Stimulated activated CD8-positive, alpha-beta memory T cell treated with anti-CD3 and anti-CD28 coated beads, Interleukin-2, amount 100 ng/mL, for 48 hours (primary cell): ENCODE measurements at regions not wholly inside any gene's neighbourhood (a gene's known extent, or its start where the extent isn't known, plus 50 kb on each side); places are given as distances from the start of the nearest gene placed in this dataset.
"Not testable (repeated sequence)": the region's sequence is repeated elsewhere in the genome, so short reads cannot be mapped to it uniquely, and the experiment has no call there.

Experiments used
- DNase-seq, 2 donors: peaks; one replicate each; pipeline ENCODE4 v3.0.0-alpha.2; 2020; ENCODE audit warnings: low read depth in 2 of 2

DNA sequence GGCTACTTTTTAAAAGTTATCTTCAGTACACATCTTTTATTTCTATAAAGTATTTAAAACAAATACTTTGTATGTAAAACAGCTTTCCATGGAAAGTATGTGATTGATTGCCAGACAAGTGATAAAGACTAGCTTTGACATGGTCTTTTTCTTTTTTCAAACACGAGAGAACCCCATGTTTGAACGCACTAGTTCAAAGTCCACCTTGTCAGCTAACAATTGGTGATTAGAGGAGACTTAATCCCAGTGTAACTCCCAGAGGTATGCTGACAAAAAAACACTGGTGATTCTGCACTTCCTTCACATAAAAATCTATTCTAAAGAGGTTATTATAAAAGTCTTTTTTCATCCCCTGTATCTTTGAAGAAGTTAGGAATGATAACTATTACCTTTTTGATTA, 438.1 kb downstream of the GJA1 start:
- no peak for DNase-seq

DNA sequence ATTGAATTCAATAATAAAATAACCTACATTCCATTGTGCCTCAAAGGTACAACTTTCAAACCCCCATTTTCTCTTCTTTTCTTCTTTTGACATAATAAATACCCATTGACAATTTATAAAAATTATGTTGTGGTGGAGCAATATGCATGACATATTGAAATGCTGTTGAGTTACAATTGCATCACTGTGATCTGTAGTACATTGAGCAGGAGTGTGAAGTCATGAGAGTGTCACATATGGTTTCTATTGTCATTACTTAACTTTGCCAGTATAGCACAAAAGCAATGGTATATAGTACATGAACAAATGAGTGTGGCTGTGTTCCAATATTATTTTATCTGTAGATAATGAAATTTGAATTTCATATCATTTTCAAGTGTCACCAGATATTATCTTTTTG, 441.3 kb downstream of the GJA1 start:
- no peak for DNase-seq

DNA sequence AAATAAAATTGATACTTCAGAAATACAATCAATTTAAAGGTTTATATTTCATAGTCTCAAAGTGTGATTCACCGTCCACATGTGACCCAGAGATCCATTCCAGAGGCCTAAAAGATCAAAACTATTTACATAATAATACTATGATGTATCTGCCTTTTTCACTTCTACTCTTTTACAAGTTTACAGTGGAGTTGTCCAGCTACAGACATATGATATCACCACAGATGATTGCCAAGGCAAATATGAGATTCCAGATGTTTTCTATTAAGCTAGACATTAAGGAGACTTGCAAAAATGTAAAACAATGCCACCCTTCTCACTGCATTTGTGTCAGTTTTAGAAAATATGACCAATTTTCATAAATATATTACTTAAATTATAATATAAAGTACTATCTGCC, 443.7 kb downstream of the GJA1 start:
- no peak for DNase-seq

DNA sequence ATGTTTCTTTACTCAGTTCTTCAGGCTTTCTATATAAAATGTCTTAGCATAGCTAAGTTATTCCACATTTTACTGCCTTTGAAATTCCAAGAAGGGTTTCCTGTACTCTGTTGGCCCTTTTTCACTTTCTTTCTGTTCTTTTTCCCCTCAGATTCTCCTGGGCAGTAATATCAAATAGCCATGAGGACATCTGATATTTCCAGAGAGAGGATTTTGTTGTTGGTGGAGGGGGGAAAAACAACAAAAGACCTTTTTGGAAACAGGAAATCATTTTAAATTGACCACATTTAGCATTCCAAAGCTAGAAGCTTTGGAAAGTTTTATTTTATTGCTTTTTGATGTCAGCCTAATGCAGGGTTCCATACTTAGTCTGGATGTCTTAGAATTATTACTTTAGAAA, 445.4 kb downstream of the GJA1 start:
- no peak for DNase-seq

DNA sequence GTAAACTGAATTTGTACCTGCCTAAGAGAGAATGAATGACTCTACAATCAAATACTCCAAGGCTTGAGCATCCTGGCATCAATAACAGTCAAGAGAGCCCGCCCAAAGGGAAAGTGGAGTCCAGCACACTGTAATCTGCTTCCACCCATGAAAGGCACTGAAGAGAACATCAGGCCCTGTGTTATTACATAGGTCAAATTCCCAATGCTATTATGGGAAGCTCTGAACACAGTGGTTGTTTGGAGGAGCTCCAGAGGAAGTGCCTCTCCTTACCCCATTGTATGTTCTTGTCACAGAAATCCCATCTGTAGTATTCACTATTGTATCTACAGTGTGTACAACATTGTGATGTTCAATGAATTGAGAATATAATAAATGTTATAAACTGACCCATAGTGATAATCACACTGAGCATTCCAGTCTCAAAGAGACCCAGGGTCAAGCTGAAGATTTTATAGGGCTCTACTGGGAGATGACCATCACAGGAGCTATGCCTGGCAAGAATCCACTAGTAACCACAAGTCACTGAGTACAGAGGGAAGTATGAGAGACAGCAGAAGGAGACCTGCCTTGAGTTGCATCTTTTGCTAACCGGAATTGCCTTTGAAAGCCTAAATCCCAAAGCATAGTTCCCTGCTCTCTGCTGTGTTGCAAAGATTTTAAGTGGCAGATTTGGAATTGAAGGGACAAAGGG, 446.7 kb downstream of the GJA1 start:
- DNase-seq: no peak

DNA sequence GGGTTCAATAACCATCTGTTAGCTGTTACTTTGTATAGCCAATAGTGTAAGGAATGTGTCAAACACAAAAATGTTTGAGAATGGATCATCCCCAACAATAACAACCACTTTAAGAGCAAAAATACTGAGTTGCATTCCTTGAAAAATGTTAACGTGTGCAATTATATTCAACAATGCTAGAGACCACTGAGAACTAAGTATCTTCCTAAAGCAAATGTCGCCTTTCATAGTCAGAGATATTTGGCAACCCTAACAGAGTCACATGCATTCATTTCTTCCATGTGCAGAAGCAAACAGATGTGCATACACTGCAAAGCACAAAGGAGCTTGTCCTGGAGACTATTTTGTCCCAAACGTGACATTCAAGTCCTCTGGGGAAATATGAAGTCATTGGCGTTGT, 448.6 kb downstream of the GJA1 start:
- DNase-seq: no peak

DNA sequence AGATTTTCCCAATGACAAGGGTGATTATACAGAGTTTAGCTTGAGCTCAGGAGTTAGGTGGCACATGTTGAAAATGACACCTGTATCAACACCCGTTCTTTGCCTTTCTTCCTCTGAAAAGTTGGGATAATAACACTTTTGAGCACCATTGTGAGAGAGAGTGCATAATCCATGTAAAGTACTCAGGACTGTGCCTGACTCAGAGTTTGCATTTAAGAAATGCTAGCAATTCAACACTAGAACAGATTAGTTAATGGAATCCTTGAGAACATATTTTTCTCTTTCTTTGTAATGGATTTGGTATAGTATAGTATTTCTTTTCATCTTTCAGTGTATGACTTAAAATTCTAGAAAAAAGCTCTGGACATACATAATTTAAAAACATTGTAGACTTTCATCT, 449.2 kb downstream of the GJA1 start:
- no peak for DNase-seq

DNA sequence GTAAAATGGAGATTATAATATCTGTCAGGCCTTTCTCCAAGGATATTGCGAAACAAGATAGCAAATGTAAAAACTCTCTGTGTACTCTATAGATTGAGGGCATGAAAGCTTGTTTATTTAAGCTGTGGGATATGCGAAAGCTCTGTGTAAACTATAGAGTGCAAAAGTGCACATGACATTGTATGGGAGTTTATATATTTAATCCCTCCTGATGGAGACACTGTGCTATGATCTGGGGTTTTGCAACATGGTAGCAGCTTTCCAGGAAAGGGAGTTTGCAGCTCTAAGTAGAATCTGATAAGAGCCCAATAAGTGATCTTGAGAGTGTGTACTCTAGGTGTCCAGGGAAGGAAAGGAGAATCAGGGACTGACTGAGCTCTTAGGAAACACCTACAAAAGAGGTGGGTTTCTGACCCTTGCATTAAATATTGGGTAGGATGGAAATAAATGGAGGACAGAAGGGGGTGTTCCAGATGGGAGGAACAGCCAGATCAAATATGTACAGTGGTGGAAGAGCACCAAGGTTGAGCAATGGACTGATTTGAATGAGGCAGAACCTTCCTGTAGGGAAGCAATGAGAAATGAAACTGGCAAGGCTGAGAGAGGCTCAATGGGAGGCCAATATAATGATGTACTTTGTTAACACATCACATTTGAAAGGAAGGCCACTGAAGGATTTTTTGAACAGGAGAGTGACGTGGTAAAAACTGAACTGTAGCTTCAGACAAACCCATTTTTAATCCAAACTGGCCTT, 450.1 kb downstream of the GJA1 start:
- no peak for DNase-seq

DNA sequence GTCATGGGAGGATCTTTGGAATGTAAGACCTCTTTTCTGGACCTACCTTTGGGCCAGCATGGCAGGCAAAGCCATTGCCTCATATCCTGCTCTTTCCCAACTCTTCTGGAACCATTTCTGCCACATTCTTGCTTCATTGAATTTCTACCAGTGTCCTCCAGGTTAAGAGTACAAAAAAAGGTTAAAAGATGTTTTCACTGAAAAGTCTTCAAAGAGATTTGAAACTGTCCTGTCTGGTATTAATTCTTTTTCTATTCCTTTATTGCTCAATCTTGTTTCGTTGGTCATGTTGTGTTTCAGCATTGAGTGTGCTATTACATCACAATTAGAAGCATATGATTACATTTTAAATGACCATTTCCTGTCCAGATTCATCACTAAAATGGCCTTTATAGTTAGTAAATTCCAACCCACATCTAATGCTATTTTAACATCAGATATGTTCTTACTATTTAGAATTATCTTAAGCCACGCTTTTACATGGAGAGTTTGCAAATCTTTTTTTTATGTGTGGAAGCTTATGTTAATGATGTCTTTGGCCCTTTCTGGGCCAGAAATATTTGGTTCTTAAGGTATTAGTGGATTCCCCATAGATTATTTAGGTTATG, 450.9 kb downstream of the GJA1 start:
- DNase-seq: no peak

DNA sequence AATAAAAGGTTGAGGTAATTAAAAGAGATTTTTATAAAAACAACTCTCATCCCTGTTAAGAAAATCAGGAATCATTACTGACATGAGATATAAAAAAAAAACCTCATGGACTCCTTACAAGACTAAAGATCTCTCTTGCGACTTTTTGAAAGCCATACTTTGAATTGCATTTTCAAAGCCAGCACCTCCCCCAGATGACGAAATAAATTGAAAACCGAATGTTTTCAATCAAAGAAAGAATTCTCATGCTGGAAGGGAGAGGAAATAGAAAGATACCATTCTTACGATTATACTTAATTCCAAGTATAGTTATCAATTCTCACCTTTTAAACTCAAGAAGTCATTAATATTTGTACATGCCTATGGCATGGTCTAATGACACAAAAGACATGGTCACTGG, 452.3 kb downstream of the GJA1 start:
- DNase-seq: no peak

DNA sequence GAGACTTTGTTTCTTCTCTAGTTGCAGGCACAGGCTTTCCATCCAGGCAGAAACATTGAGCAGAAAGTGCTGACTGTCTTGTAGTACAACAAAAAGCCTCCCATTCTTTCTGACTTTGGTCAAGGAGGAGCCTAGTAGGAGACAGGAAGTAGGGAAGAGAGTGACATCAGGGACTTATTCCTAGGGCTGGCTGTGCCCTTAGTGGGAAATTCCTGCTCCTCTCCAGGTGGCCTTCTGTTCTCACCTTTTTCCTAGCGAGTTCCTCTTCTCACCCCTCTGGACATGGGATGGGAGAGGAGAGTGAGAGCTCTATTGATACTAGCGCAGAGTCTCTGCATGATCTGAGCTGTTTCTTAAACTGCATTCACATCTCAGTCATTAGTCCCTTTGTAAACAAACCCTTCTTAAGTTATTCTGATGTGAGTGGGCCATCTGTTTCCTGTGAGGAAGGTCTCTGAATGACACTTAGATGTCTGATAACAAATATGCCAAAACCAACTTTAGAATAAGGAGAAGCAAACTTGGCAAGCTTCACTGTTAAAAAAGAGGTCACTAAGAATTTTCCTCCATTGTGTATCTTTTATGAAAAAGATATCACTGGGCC, 455.0 kb downstream of the GJA1 start:
- DNase-seq: no peak

DNA sequence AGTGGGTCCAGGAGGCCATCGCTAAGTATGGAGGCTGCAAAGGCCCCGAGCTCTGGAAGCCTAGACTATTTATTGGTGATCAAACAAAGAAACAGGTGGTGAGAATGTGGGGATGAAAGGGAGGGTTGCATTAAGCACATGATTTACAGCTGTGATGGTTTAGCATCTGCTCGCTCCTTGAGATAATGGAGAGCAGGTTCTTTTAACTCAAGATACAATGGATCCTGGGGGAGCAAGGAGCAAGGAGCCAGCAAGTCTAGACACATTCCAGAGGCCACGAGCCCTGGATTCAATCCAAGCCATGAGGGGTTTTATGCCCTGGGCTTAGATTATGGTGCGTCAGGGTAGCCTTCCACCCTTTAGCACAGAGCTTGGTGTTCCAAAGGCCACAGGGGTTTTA, 460.3 kb downstream of the GJA1 start:
- not testable (repeated sequence) for DNase-seq

DNA sequence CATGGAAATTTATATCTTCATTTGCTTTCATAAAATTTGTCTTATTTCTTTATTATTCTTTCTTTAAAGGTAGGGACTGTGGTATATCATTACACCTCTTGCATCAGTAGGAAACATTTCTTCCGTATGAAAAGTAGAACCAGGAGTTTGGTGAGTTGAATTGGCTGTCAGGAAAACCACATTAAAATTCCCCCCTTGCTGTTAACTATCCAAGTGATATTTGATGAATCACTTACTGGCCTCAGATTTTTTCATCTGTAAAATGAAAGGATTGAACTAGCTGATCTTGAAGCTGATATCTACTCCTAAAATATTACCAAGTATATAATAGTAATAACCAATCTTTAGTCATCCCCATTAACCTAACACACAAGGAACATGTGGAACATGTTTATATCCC, 460.9 kb downstream of the GJA1 start:
- DNase-seq: no peak

DNA sequence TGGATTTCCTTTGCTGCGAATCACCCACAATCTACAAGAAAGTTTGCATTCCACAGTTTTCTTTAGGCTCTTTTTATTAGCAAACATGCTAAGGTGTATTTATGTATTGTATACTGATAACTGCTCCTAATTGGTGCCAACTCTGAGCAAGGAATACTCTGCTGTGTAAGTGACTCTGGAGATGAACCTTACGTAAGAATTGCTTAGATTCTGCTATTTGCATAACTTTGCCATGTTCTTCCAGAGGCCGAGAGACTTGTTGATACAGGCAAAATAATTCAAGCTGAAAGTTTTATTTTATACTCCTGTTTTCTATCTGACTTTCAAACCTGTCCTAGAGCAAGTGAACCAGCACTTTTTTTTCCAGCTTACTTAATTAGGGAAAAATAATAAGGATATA, 461.3 kb downstream of the GJA1 start:
- no peak for DNase-seq

DNA sequence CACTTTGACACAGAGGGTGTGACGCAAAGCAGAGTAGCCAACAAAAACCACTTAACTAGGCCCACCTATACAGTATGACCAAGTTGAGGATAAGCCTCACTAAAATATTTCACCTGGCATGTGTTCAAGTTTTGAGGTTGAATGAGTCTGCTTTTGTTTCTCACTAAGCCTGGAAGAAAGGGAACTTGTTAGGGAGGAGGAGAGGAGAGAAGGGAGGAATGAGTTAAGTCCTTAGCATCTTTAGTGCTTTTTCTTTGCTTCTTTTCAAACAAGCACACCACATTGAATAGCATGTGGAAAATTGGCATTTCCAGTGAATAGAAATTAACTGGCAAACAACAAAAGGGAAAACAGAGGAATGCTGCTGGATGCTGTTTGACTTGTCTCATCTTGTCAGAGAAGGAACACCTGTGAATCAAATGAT, 461.9 kb downstream of the GJA1 start:
- DNase-seq: no peak

DNA sequence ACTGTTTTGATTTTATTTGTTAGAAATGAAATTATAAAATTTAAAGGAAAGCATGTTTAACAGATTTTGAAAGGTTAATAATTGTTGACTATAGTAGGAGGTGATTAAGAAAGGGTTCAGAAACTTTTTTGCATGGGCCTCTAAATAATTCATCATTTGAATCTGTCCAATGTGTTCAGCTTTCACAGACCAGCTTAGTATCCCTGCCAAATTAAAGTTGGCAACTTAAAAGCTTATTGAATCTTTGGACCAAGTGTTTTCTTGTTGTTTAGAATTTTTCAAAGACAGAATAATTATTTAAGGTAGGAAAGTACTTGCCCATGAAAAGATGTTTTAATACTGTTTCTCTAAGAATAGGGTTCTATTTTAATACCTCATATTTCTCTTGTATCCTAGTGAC, 466.0 kb downstream of the GJA1 start:
- DNase-seq: no peak

DNA sequence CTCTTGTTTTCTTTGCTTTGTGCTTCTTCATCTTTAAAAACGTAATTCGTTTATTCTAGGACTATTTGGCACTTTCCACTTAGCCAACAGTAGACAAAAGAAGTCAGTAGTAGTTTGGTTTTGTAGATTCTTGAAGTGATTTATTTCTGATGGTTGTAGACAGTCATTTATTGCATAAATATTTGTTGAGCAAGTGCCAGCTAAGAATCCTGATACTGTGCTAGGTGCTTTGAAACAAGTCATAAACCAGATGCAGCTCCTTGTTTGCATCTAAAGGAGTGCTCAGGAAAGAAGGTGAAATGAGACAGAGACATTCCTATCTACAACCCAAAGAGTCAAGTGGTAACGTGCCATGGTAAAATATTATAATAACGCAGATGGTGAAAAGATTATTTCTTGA, 469.1 kb downstream of the GJA1 start:
- no peak for DNase-seq

DNA sequence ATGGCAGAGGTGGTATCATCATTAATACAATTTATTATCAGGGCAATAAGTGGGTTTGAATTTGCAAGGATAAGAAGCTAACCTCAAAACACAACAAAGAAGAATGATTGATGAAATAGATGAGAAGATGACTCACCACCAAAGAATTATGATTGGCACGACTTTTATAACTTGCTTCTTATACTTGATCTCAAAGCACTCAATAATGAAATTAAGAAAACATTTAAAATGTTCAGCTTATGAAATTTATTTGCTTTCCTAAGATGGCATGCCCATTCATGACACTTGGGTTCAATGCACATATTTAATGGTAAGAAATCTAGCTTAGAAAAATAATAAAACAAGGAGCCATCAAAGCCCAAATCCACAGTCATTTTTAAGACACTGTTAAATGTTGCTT, 477.5 kb downstream of the GJA1 start:
- DNase-seq: no peak

DNA sequence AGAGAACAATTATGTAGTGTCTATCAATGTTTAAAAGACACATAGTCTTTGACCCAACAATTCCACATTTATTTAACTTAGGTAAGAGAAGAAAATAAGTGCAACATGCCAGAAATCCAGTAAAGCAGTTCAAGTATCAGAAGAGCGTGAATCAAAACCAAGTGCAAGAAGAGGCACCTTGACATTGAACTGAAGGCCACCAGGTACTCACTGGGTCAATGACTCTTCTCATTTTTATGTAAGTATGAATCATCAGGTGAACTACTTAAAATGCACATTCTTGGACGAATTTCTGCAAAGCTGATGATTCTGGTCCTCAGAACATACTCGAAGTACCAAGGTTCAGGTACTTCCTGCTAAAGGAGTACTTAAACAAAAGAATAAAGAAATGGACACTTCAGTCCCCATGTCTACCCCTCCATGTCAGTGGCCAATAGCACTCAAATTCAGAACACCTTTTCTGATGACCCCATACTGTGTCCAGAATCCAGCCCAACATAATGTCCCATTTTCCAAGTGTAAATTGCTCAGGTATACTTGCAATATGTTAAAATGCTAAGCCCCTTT, 481.9 kb downstream of the GJA1 start:
- DNase-seq: no peak

DNA sequence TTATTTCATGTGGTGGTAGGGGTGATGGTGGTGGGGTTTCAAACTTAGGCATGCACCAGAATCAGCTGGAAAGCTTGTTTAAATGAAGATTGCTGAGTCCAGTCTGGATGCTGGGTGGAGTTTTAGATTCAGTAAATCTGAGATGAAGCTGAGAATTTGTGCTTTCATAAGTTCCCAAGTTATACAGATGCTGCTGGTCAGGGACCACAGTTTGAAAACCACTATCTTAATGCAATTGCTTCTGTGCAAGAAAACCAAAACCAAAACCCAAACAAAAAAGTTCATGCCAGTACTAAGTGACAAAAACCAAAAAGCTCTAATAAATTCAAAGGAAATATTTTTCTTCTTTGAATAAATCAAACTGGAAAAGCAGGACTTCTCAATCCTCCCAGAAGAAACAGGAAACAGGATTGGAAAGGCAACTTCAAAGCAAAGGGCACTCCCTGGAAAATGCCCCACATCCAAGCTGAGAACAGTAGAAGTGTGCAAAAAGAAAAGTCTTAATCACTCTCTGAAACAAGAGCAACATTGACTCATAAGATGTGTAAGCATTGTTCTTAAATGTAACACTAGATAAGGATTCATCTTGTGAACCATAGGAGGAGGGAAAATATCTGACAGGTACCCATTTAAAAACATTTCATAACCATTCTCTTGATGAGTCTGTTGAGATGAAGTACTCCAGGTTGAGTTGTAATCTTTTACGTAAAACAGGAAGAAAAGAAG, 481.5 kb upstream of the HSF2 start:
- no peak for DNase-seq

DNA sequence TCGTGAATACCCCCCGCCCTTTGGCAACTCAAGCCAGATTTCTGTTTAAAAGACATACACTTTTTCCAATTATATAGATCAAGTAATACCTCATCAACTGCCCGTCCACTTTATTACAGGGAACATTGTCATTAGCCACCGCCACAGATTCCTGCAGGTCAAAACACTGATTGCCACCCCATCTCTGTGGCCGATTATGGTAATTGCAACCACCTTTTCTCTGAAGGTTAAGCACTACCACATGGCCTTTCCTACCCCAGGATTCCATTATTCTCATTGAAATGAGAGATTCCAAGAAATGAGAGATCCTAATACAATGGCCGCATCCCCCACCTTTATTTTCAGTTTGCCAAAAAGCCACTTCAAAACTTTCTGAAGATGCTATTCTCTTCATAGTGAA, 478.8 kb upstream of the HSF2 start:
- no peak for DNase-seq

DNA sequence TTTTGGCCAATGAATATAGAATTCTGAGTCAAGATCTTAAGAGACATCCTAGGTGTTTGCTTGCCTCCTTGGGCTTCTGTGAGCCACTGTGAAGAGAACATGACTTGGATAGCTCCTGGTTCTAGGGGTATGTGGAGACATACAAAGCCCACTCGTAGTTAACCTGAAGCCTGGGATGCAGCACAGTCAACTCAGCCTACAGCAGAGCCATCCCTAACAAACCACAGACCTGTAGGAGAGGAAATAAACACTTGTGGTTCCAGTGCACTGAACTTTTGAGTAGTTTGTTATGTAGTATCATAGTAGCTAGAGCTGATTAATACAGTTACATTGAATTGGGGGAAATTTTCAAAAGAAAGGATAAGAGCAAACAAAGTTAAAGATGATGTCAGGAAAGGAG, 474.4 kb upstream of the HSF2 start:
- DNase-seq: no peak
